Adipocyte (in vitro differentiated cells): ENCODE measurements at regions not wholly inside any gene's neighbourhood (a gene's known extent, or its start where the extent isn't known, plus 50 kb on each side); places are given as distances from the start of the nearest gene placed in this dataset.

Experiments used
- DNase-seq: peaks from one replicate; pipeline ENCODE4 v3.0.0-alpha.2; 2015; ENCODE audit warnings: low read depth
- H3K27me3 ChIP-seq: replicated peaks from 2 replicates; pipeline ENCODE4 v1.7.0; 2013; ENCODE audit warnings: mild to moderate bottlenecking, low read length, moderate library complexity; ENCODE audit not compliant: control insufficient read depth, insufficient read depth
- H3K36me3 ChIP-seq: 2 replicates; pipeline ENCODE4 v1.7.0; 2013; ENCODE audit warnings: low read length, mild to moderate bottlenecking, moderate library complexity; ENCODE audit not compliant: control insufficient read depth, insufficient read depth, severe bottlenecking
- H3K4me1 ChIP-seq: 2 replicates; pipeline ENCODE4 v1.7.0; 2013; ENCODE audit warnings: mild to moderate bottlenecking, low read length, moderate library complexity; ENCODE audit not compliant: control insufficient read depth, insufficient read depth
- H3K4me3 ChIP-seq: 2 replicates; pipeline ENCODE4 v1.7.0; 2013; ENCODE audit warnings: mild to moderate bottlenecking, low read length, moderate library complexity
- H3K9ac ChIP-seq: 2 replicates; pipeline ENCODE4 v1.7.0; 2013; ENCODE audit warnings: mild to moderate bottlenecking, low read length, moderate library complexity
- H3K9me3 ChIP-seq: 2 replicates; pipeline ENCODE4 v1.7.0; 2013; ENCODE audit warnings: mild to moderate bottlenecking, low read length, moderate library complexity; ENCODE audit not compliant: control insufficient read depth

DNA sequence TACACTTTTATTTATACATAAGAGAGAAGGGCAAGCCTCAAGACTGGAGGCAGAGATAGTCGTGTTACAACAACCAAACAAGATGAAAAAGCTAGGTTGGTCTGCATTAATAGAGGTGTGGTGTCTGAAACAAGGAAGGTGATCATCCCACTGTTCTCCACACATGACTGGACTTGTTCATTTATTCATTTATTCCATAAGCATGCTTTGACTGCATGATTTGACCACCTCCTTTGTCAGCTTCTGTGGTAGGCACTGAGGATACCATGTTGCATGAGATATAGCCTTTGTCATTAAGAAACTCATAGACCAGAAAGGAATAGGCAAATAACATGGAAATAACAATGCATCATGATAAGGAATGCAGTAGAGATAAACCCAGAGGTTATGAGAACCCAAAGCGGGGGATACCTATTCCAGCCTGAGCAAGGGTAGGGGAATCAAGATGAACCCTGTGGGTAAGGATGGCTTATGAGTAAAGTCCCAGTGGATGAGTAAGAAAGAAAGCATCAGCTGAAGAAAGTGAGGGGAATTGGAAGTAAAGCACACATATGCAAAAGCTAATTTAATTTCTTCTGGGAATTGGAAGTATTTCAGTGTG lies 173.7 kb upstream of the FGGY start:
- Histone ChIP-seq H3K9ac (peak overlapping the region; percentile 68), H3K36me3 (no peaks in the 10 kb centered on the region), H3K27me3 (no peaks in the 10 kb centered on the region), H3K9me3 (no peaks in the 10 kb centered on the region), H3K4me3 (no peak overlapping the region), H3K4me1 (peaks cover 59% of the 10 kb centered on the region)
- DNase-seq = no peak

DNA sequence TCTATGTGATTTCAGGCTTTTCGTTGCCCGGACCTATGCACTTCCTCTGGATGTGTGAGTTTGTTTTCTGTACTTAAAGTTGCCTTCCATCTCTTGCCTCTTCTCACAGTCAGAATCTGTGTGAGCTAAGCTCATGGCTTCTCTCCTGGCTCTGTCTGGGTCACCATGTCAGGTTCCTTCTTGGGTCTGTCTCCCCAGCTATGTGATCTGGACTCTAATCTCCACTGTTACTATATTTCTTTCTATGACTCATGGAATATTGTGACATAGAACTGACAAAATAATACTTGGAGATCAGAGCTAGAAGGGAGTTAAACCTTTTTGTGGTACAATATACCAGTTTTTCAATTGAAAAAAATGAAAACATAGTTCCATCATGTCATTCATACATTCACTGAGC lies 172.7 kb upstream of the FGGY start:
- Histone ChIP-seq H3K4me3 (peak overlapping the region; percentile 13), H3K4me1 (peaks cover 68% of the 10 kb centered on the region), H3K27me3 (no peaks in the 10 kb centered on the region), H3K36me3 (no peaks in the 10 kb centered on the region), H3K9ac (peak overlapping the region; percentile 46), H3K9me3 (no peaks in the 10 kb centered on the region)
- peak; percentile 74 for DNase-seq

DNA sequence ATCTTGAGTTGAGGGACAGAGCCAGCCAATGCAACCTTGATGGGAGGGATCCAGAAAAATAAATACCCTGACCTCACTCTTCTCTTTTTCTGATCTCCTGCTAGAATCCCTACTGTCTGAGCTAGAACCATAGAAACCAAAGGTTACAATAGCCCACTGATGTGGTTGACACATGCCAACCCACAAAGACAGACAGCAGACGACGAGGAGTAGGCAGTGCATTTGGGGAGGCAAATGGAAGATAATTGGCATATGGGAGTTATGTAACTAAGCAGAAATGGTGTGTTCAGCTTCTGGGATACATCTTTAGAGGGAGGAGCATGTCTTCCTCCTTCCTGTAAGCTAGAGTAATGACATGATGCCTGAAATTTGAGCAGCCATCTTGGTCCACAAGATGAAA lies 171.7 kb upstream of the FGGY start:
- Histone ChIP-seq H3K9ac (no peak overlapping the region), H3K9me3 (no peaks in the 10 kb centered on the region), H3K36me3 (no peaks in the 10 kb centered on the region), H3K27me3 (no peaks in the 10 kb centered on the region), H3K4me1 (peaks cover 72% of the 10 kb centered on the region), H3K4me3 (no peak overlapping the region)
- no peak for DNase-seq

DNA sequence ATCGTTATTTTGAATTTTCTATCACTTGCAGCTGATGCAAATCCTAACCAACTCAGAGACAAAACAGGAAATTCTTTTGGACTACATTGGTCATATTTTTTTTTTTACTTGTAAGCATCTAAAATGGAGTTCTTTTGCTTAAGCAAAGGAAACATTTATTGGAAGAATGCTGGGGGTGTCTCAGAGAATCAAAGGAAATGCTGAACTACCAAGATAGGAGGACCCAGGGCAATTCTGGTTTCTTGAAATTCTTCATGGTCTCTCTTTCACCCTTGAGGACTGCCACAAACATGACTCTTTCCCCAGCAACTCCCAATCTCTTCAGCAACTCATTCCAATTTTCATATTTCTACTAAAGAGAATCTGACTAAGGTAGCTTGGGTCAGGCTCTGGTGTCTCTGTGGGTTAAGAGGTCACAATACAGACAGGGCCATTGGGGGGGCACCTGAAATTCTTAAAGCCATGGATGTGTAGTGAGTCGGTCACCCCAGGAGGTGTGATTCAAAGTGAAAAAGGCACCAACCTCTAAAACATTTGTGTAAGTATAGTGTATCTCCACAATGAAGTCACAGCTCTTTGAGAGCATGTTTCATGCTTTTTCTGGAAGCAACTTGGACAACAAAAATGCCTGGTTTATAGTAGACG lies 171.1 kb upstream of the FGGY start:
- Histone ChIP-seq H3K9ac (peak overlapping the region; percentile 6), H3K4me3 (no peak overlapping the region), H3K36me3 (no peaks in the 10 kb centered on the region), H3K9me3 (no peaks in the 10 kb centered on the region), H3K27me3 (no peaks in the 10 kb centered on the region), H3K4me1 (peaks cover 72% of the 10 kb centered on the region)
- no peak for DNase-seq

DNA sequence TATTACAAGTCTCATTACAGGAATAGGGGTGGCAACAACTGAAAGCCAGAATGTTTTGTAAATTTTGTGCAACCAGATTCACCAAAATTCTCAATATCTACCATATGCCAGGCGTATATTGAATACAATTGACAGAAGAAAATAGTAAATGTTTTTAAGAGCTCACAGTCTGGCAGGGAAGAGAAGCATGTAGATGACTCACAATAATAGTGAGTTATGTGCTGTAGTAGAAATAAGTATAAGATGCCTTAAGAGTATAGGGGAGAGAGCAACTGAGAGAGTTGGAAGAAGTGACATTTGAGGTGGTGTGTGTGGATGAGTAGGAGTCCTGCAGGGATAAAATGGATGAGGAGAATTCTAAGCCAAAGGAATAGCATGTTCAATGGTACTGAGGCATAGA lies 170.5 kb upstream of the FGGY start:
- Histone ChIP-seq H3K9ac (peak overlapping the region; percentile 6), H3K27me3 (no peaks in the 10 kb centered on the region), H3K36me3 (no peaks in the 10 kb centered on the region), H3K9me3 (no peaks in the 10 kb centered on the region), H3K4me1 (peaks cover 67% of the 10 kb centered on the region), H3K4me3 (no peak overlapping the region)
- DNase-seq = no peak

DNA sequence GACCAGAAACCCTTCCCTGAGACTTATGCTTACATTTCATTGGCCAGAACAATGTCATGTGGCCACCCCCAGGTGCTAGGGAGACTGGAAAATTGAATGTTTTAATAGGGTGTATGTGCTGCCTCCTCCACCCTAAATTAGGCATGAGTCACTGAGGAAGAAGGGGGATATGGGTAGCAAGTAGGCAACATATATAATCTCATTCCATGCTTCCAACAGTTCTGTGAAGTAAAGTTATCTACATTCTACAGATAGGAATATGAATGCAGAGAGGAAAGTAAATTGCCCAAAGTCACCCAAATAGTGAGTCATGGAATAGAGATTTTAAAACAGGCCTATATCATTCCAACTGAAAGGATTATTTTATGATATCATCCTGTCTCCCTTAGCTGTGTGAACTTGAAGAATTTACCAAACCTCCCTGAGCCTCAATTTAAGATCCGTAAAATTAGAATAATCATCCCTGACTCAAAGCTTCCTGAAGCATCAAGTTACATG lies 168.6 kb upstream of the FGGY start:
- H3K4me3 ChIP-seq = no peak overlapping the region
- H3K36me3 ChIP-seq = no peaks in the 10 kb centered on the region
- peak; percentile 56 for DNase-seq

DNA sequence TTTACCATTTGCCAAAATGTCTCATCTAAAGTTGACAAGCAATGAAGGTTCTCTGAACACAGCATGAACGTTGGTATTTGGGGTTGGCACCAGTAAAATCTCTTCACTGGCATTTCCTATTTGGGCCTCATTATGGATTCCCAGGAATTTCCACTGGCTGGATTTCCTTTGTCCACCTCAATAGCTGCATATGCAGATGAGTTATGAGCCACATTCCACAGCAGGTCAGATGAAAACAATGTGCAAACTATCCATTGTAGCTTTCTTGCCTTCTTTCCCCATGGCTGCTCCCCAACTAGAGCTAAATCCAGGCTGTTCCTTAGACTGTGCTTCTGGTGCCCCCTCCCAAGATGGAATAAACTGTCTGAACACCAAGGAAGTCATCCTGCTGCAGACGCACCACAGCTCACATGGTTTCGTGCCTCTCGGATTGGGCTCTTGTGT lies 168.1 kb upstream of the FGGY start:
- peak; percentile 47 for DNase-seq
- Histone ChIP-seq H3K36me3 (no peaks in the 10 kb centered on the region), H3K4me1 (peaks cover 42% of the 10 kb centered on the region), H3K27me3 (no peaks in the 10 kb centered on the region), H3K9ac (peak overlapping the region; percentile 9), H3K4me3 (peak overlapping the region; percentile 6), H3K9me3 (no peaks in the 10 kb centered on the region)

More for the DNA sequence above, 168.6 kb upstream of the FGGY start:
- Histone ChIP-seq H3K4me1 (peaks cover 47% of the 10 kb centered on the region), H3K27me3 (no peaks in the 10 kb centered on the region), H3K9ac (peak overlapping the region; percentile 21), H3K9me3 (no peaks in the 10 kb centered on the region)

DNA sequence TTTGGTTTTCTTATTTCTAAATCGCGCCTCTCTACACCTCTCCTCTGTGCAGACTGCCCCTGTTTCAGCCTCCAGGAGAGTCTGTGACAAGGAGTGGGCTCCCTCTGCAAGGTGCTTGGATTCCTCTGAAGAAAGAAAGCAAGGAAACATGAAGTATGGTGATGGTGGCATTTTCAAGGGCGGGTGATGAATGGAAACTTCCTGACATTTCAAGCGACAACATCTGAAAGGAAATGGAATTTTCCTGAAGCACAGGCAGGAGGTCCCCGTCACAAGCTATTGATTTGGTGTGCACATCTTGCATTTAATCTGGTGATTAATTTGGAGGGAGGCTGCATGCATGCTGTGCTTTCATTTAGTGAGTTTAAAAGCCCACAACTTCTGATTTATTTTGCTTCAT lies 164.6 kb upstream of the FGGY start:
- DNase-seq = no peak
- Histone ChIP-seq H3K4me3 (no peak overlapping the region), H3K9ac (no peak overlapping the region), H3K27me3 (no peaks in the 10 kb centered on the region), H3K4me1 (peaks cover 26% of the 10 kb centered on the region), H3K36me3 (no peaks in the 10 kb centered on the region), H3K9me3 (no peaks in the 10 kb centered on the region)

DNA sequence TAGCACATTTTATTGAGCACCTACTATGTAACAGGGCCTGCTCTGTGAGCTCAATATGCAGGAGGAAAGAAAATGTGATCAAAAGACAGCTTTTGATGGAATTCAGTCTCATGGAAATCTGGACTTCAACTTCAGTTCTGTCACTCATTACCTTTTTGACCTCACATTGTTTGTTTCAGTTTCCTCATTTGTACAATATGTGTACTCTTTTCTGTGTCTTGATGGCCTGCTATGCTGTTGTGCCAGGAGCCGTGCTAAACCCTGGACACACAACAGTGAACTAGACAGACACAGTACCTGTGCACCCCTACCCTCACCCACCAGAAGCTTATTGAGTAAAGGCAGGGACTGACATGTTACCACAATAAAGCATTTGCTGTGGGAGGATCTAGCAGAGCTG lies 162.9 kb upstream of the FGGY start:
- no peak for DNase-seq
- no peaks in the 10 kb centered on the region for H3K9me3 ChIP-seq
- peaks cover 15% of the 10 kb centered on the region for H3K4me1 ChIP-seq
- H3K27me3 ChIP-seq = no peaks in the 10 kb centered on the region
- H3K36me3 ChIP-seq = no peaks in the 10 kb centered on the region
- H3K4me3 ChIP-seq = no peak overlapping the region
- no peak overlapping the region for H3K9ac ChIP-seq

DNA sequence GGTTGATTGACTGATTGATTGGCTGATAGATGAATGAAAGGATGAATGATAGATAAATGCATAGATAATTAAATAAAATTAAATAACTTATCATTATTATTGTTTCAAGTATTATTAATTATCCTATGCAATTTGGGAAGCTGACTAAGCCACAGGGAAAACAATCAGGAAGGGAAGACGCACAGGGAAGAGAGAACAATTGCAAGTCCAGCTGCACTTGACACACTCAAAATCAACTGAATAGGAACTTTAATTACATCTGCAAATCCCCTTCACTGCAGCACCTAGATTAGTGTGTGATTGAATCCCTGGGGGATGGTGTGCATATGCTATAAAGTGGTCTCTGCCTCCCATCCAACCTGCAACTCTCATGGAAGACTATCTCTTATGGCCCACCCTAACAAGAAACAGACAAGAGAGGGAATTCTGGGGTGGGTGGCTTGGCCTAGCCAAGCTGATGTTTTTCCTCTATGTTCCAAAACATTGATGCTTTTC lies 161.1 kb upstream of the FGGY start:
- DNase-seq = no peak
- Histone ChIP-seq H3K9ac (no peak overlapping the region), H3K4me3 (no peak overlapping the region), H3K36me3 (no peaks in the 10 kb centered on the region), H3K27me3 (no peaks in the 10 kb centered on the region), H3K4me1 (peaks cover 20% of the 10 kb centered on the region), H3K9me3 (no peaks in the 10 kb centered on the region)

DNA sequence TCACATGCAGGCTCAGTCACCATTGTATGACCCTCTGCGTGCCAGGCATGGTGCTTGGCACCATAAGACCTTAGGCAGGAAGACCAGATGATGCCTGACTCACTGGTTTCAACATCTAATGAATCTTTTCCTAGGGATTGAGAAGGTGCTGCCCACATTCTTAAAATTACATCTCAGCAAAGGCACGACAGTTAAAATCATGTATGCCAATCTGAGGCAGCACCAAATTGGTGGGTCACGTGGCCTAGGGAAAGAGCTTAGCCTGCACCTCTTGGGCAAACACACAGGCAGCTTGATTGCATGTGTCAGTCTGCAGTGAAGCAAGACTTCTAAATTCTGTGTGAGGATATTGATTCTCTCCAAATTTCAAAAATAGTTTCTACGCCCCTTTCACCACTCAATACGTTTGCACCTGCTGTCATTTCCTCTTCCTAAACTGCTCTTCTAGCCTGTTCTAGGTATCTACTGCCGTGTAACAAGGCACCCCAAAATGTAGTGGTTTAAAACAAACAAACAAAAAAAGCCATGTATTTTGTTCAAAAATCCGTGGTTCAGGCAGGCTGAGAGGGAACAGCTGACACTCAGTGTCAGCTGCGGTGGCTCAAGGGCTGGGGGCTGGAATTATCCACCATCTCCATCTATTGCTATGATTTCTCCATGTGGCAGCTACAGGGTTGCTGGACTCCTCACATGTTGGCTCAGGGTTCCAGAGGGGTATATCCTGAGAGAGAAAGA lies 160.2 kb upstream of the FGGY start:
- no peaks in the 10 kb centered on the region for H3K27me3 ChIP-seq
- no peak overlapping the region for H3K4me3 ChIP-seq
- H3K36me3 ChIP-seq = no peaks in the 10 kb centered on the region
- peak; percentile 54 for DNase-seq
- H3K9me3 ChIP-seq = no peaks in the 10 kb centered on the region
- peaks cover 29% of the 10 kb centered on the region for H3K4me1 ChIP-seq
- no peak overlapping the region for H3K9ac ChIP-seq
